Glomerular visceral epithelial cell (primary cell): ENCODE measurements at regions not wholly inside any gene's neighbourhood (a gene's known extent, or its start where the extent isn't known, plus 50 kb on each side); places are given as distances from the start of the nearest gene placed in this dataset.

Source experiments
- DNase-seq: peaks from one replicate; pipeline ENCODE4 v3.0.0-alpha.2; 2016; ENCODE audit errors: extremely low spot score

DNA sequence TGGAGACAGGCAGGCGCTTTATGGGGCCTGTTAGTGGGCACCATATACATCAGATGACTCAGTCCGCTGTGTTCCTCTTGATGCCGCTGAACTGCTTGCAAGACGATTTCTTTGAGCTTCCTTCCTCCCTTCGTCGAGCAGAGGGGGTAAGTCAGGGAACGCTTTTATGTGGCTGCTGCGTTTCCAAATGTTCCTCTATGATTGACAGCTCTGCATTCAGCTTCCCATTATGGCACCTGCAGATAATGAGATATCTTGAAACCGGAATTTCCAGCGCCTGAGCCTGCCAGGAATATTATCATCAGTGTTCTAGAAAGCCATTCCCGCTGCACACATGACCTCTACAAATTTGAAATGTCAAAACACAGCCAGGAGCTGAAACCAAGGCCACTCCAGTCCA lies 257.0 kb downstream of the TSHZ3 start:
- no peak for DNase-seq

DNA sequence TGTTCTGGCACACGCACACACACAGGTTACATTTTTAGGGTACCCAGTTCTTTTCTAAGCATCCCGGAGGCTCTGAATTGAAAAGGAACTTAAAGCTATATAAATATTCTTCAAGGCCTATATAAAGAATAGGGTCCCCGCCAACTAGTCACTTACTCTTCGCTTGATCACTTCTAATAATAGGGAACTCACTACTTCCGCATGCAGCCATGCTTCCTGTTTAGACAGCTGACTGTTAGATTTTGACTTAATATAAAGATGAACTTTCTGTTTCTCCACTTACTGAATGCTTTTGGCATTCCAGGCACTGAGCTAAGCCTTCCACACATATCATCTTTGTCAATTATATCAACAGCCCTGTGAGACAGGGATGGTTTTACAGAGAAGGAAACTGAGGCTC lies 259.6 kb downstream of the TSHZ3 start:
- no peak for DNase-seq

DNA sequence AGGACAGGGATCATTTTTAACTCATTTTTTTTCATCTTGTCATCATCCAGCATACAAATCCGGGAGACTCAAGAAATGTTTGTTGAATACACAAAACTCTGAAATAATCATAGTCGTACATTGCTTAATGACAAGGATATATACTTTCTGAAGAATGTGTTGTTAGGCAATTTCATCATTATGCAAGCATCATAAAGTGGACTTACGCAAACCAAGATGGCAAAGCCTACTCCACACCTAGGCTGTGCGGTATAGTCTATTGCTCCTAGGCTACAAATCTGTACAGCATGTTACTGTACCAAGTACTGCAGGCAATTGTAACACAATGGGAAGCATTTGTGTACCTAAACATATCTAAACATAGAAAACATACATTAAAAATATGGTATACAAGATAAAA lies 264.1 kb downstream of the TSHZ3 start:
- DNase-seq: no peak

DNA sequence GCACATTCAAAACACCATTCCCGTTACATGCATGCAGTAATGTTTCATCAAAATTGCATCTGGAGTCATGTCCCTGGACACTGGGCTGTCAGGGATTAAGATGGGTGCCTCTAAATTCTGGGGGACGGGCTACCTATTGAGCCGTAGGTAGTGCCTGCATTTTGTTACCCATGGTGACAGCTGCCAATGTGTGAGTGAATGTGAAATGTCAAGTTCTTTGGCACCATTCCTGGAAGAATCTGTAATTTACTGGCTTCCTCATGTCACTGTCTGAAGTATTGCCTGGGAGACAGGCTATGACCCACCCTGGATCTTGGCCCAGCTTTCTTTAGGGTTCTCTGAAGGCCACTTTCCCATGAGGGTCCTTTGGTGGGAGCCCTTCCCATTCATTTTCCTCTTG lies 266.1 kb downstream of the TSHZ3 start:
- DNase-seq: no peak

DNA sequence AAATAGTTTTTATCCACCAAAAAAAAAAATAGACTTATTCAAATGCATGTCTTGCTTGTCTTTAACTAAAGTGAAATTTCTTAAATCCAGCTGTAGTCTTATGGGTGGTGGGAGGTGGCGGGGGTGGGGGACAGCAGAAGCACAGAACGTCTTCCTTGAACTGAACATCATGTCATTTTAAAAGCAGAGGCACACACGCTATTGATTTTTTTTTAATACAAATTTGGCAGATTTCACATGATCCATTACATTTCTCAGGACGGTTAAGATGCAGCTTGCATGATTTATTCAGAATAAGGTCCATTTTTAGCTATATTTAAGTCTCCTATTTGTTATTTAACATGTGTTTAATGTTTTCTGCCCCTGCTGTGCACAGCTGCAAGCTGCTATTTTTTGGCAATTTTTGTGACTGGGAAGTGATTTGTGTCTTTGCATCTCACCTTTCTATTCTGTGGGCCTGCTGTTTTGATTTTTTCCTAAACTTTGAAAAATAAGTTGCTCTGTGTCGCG lies 274.0 kb downstream of the TSHZ3 start:
- DNase-seq: no peak

DNA sequence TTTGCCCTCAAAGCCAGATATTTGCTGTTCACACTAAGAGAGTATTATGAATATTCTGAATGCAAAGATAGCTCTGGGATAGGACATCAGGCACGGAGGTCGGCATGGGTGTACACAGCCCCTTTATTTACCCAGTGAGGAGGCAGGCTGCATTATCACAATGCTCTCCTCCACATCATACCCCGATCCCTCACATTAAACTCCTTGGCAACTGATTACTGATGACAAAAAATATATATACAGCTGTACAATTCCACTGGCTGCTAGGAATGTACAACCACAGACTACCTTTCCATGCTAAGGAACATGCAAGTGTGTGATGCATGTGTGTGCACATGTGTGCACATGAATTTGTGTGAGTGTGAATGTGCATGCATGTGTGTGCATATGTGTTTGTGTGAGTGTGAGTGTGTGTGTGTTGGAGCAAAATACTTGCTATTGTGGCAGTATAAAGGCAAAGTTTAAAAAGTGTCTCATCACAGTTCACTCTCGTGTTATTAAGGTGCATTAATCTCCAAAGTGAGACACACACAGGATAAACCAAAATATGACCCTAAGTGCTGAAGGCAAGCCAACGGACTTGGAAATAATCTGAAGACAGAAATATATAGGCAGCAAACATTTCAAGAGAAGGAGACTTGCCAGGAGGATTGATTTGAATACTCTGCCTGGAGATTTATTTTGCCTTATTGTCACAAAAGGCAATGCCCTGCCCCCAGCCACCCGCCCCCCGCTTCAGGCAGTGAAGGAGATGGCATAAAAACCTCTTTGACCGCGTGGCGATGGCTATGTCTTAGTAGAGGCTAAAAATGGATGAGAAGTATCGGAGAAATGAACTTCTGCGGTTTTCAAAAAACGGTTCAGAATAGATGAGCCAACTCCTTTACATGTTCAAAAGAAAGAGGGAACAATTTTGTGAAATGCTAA lies 274.8 kb downstream of the TSHZ3 start:
- no peak for DNase-seq

DNA sequence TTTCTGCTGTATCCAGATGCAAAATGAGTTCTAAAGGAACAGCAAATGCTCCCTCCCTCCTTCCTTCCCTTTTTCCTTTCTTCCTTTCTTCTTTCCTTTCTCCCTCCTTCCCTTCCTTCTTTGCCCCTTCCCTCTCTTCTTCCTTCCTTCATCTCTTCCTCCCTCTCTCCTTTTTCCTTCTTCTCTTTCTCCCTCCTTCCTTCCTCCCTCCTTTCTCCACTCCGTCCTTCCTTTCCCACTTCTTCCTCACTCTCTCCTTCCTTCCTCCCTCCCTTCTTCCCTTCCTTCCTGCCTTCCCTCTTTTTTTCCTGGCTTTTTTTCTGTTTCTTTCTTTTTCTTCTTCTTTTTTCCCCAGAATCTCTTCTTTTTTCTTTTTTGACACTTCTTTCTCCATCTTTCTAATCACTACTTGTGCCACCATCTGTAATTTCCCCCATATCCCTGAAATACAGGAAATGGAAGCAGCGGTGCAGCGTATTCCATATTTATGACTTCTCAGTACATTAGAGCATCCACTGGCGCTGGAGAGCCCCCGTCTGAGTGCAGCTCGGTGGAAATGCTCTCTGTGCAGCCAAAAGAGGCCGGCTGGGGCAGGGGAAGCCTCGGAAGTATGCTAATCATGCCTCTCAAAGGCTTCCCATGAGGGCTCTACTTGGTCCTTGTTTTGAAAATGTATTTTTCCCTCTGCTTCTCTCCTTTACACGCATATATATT lies 275.6 kb downstream of the TSHZ3 start:
- no peak for DNase-seq

DNA sequence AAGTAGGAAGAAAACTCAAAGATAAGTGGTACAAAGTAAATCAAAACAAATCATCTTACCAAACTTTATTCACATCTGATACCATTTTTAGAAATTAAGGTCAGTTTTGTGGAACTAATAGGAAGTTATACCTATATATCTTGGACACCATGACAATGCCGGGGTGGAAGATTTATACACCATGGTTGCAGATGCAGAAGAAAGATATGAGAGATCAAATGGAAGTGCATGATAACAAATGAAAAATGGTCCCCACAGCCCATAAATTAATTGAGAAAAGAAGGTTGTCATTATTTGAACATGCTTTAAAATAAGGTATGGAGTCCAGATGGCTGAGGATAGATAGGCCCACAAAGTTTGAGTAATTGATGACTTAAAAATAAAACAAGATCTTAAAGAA lies 276.8 kb downstream of the TSHZ3 start:
- DNase-seq: no peak

DNA sequence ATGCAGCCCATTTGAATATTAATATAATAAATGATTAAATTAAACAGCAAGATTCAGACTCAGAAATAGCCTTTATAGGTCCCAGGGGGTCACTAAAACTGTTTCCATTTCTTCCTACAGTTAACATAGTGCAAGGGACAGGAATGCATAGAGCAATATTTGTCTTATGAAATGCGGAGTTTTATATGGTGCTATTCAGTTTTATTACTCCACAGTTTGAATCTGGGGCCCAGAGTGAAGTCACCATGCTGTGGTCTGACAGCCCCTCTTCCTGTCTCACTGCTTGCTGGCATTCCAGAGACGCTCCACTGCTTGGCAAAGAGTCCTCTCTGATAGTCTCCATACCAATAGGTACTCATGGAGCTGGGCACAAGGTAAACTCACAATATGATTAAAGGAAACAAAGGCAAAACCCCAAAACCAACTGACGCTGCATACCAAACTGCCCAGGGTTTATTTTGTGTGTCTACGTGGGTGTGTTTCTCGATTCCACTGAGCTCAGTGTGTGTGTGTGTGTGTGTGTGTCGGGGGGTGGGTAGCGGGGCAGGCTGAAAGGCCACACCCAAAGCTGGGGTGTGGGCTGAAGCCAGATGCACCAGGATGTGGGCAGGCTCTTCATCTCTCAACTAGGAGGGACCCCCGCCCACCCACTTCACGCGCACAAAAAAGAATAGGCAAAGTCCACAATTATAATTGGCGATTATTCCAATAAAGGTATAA lies 277.9 kb downstream of the TSHZ3 start:
- peak; percentile 64 for DNase-seq

DNA sequence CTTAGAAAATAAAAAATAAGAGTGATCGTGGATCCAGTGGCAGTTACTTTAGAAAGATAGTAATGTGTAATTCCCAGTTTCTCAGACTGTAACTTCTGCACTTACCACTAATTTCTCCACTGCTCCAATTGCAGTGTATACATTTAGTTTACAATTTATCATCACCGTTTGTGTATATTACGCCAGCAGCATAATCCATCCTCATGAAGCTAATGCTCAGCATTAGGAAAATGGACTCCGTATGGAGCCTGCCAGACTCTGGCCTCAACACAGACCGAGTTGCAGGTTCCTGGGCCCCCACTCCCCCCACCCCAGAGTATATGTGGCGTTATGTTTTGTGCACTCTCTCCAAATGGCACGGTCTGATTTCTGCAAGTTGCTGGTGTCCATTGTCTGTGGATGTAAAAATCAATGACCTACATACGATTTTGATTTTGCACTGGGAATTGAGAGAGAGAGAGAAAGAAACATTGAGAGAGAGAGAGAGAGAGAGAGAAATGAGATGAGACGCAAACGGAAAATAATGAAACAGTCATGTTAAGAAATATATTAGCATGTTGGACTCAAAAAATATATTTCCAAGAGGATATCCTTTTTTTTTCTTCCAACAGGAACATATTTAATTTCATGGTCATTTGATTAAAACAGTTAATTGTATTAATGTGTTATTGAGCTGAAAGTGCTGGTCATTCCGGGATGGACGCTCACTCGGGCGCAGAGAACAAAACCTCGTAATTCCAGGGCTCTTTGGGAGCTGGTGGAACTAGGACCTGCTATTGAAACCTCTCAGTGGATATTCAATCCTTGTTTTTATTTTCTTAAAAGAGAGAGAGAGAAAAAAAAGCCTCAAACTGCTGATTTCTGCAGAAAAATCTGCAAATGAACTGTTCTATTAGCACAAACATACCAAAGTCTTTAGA lies 278.8 kb downstream of the TSHZ3 start:
- no peak for DNase-seq

DNA sequence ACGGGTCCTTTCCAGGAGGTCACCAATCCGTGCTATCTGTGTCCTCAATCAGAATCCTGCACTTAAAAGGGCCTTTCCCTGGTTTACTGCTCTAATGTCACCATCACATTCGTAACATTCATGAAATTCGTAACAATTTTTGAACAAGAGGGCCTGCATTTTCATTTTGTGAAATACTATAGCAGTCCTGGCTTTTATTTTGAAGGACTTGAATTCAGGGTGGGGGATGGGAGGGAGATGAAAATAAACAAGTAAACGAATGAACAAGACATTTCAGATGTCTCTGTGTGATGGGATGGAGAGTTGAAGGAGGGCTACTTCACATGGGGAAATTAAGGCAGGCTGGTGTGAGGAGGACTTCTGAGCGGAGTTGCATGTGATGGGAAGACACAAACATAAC lies 281.0 kb downstream of the TSHZ3 start:
- DNase-seq: no peak

DNA sequence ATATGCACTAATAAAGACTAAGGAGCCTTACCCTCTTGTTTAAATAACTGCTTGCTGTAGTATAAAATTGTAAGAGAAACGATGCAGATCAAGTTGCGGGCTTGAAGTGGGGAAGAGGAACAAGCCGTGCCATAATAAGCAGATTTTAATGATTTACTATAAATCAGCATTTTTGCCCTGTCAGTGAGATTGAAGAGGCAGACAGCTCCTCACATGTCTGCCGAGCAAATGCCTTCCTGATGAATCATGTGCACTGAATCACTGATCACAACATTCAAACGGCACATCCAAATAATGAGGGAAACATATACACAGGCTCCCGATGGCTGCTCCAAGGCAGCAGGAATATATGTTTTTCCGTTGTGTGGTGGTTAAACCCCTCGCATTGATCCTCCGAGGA lies 282.9 kb downstream of the TSHZ3 start:
- peak; percentile 86 for DNase-seq

DNA sequence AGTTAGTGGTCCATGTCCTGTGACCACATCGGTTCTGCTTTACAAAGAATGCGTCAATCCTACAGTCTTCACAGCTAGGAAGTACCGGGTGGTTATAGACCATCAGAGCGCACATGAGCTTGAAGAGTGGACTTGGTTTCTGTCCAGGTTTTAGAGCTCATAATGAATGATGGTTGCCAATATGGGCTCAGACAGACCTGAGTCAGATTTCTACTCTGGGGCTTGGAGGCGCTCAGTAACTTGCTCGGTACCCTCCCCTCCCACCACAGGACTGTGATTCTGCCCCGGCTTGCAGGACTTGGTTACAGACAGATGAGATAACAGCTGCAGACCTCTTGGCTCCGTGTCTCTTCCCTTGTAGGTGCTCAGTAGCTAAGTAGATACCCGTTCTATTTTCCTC lies 284.7 kb downstream of the TSHZ3 start:
- peak; percentile 90 for DNase-seq

DNA sequence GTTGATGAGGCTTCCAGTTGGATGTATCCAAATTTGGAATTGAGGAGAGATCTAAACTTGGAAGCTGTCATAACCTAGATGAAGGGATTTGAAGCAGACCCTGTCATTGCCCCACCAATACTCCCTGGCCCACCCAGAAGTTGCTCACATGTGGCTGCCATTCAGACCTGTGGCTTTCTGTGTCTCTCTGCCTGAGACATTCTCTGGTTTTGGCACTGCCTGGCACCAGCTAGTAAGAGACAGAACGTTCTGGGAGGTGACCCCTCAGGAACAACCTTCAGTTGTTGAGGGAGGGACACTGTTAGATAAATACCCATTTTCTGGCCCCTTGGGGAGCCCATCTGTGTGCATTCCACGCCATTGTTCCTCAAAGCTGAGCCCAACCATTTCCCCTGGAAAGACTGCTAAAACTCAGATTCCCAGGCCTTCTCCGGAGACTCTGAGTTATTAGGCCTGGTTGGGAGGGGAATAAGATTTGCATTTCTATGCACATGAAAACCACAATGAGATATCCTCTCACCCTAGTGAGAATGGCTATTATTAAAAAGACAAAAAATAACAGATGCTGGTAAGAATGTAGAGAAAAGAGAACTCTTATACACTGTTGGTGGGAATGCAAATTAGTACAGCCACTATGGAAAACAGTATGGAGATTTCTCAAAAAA lies 290.4 kb downstream of the TSHZ3 start:
- DNase-seq: no peak

DNA sequence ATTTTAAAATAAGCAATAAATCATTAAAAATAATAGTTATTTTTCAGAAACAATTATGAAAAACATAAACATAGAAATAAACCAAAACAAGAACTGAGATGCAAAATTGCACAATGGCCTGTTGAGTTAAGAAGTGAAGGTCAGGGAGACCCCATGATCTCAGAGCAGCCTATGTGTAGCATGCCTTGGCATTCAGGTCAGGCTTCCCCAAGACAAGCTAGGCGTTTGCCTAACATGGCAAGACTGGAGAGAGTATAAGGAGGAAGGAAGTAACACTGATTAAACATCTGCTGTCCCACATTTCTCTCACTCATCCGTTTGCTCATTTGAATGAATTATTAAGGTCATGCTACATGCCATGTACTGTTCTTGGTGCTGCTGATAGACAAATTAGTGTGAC lies 291.8 kb downstream of the TSHZ3 start:
- no peak for DNase-seq

DNA sequence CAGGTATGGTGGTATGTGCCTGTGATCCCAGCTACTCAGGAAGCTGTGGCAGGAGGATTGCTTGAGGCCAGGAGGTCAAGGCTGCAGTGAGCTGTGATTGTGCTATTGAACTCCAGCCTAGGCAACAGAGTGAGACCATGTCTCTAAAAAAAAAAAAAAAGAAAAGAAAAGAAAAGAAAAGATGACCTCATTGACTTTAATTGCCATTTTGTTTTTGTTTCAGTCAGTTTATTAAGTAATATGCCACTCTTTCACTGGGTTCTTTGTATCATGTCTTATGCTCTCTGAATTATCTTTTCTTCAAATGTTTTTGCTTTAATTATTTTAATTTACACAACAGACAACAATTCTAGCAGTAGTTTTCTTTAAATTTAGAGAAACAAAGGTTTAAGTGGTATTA lies 293.8 kb downstream of the TSHZ3 start:
- no peak for DNase-seq

DNA sequence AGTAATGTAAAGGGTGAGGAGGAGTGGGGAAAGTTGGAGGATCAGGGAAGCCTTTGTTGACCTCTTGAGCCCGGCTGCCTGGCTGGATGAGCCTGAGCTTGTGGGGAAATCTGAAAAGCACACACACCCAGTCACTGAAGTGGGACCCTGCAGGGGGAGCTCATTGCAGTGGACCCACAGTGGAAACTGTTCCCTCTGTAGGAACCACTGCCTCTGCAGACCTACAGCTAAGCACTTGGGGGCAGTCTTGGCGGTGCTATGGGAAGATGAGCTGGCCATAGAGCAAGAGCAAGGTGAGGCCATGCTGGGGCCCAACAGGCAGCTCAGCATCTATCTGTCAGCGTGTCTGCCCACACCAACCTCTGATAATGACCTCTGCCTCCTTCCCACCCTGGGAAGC lies 294.8 kb downstream of the TSHZ3 start:
- DNase-seq: peak; percentile 80

DNA sequence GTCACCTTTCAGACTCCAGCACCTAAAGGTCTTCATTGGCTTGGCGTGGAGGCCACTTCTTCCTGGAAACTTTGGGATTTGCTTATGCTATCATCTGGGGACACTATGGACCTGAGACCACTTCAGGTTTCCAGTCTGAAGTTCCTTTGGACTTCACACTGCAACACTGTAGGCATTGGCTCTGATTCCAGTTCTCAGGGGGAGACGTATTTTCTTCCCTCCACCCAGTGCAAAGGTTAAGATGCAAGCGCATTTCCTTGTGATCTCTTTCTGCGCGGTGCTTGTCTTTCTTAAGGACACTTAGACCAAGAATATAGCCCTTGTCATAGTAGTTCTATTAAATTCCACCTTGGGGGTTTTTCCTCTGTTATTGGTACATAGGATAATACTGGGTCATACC lies 299.8 kb downstream of the TSHZ3 start:
- no peak for DNase-seq

DNA sequence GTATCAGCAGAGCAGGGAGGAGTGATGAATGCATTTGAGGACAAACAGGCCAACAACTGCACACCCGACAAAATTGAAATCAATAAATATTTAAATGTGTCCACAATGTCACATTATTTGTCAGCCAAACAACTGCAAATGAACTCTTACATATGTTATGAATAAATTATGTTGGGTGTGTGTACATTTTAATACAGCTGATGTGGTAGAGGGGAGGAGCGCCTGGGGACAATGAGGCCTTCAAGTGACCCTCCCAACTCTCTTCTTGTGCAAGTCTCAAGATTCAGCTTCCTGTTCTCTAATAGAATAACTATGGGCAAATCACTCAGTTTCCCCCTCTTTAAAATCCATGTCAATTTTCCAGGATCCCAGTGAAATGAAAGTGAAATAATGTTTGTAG lies 303.2 kb downstream of the TSHZ3 start:
- no peak for DNase-seq

DNA sequence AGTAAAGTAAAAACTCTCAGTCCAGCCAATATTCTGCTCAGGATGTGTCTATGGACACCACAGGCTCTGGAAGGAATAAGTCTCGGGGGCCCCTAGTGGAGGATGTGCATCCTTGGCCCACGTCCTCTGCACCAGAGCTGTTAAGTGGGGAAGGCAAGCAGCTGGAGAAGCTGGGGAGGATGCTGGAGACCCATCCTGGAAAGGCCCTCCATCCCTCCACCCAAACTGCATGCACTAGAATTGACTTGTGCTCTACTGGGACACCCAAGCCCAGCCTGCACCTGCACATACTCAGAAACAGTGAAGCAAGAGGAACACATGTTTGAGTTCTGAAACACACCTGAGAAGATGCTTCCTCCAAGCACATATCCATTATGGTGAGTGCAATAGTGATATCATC lies 307.8 kb downstream of the TSHZ3 start:
- DNase-seq: no peak

DNA sequence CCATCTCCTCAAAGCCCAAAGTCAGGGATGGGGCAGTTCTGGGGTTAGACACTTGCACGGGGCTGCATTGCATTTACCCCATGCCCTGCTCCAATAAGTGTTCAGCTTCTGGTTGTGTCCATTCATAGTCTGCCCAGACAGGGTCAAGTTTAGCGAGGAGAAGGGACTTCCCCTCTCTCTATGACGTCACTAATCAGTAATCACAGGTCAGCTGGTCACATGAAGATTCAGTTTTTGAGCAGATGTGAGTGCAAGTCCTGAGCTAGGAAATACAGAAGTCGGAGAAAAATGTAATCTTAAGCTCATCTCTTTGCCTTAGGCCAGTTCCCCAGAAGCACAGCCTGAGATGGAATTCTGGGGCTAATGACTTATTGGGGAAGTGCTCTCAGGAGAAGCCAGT lies 310.1 kb downstream of the TSHZ3 start:
- no peak for DNase-seq
